Upper lobe of left lung (tissue), 4 donors: ENCODE measurements at regions not wholly inside any gene's neighbourhood (a gene's known extent, or its start where the extent isn't known, plus 50 kb on each side); places are given as distances from the start of the nearest gene placed in this dataset.

ENCODE experiments used
- EP300 ChIP-seq, 4 donors: sonication (generic); formaldehyde crosslinking; IDR thresholded peaks; one replicate each; pipeline ENCODE4 v1.5.1; 2017; ENCODE audit warnings: antibody characterized with exemption in 4 of 4, control low read depth in 2 of 4
- POLR2A ChIP-seq, 4 donors: fragments of 450-650 bp; IDR thresholded peaks; one replicate each; pipeline ENCODE4 v1.5.1; 2016 to 2017; ENCODE audit warnings: antibody characterized with exemption in 4 of 4, mild to moderate bottlenecking in 2 of 4
- POLR2AphosphoS5 ChIP-seq, 2 donors: sonication (generic); formaldehyde crosslinking; IDR thresholded peaks; one replicate each; pipeline ENCODE4 v1.5.1; 2017; ENCODE audit warnings: antibody characterized with exemption in 2 of 2
- TF ChIP-seq, protein P1 (sequence below), 6 experiments: fragments of 450-650 bp in 4 of 6; fragments of 200-600 bp in 2 of 6; sonication (generic) in 2 of 6; IDR thresholded peaks; one replicate each; pipeline ENCODE4 v1.5.1; 2016 to 2019; ENCODE audit warnings: antibody characterized with exemption in 6 of 6

DNA sequence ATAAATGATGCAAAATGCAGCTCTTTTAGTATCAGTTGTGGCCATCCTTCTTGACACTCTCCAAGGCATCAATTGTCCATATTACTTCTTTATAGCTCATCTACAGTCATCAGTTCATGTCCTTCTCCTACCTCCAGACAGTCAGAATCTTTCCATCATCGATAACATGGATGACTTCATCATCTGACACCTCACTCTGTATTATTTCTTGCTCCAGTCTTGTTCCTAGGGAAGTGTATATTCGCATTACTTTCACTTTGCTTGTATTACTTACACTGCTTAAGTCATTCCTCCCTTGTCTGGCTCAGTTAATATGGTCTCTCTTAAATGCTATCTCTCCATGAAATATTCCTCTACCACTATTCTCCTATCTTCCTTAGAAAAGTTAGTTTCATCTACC is 999.1 kb upstream of the SLC10A2 start:
- TF ChIP-seq EP300 (IDR thresholded peaks at IDR 0.05) (no peak), POLR2A (IDR thresholded peaks at IDR 0.05) (no peak), POLR2AphosphoS5 (IDR thresholded peaks at IDR 0.05) (no peak)
- TF ChIP-seq, protein P1, sequence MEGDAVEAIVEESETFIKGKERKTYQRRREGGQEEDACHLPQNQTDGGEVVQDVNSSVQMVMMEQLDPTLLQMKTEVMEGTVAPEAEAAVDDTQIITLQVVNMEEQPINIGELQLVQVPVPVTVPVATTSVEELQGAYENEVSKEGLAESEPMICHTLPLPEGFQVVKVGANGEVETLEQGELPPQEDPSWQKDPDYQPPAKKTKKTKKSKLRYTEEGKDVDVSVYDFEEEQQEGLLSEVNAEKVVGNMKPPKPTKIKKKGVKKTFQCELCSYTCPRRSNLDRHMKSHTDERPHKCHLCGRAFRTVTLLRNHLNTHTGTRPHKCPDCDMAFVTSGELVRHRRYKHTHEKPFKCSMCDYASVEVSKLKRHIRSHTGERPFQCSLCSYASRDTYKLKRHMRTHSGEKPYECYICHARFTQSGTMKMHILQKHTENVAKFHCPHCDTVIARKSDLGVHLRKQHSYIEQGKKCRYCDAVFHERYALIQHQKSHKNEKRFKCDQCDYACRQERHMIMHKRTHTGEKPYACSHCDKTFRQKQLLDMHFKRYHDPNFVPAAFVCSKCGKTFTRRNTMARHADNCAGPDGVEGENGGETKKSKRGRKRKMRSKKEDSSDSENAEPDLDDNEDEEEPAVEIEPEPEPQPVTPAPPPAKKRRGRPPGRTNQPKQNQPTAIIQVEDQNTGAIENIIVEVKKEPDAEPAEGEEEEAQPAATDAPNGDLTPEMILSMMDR (IDR thresholded peaks at IDR 0.05), result no peak
